Naive B cell (primary cell): ENCODE measurements at regions not wholly inside any gene's neighbourhood (a gene's known extent, or its start where the extent isn't known, plus 50 kb on each side); places are given as distances from the start of the nearest gene placed in this dataset.
A peak's percentile ranks its signal among the peaks of the same experiment; 100 is the strongest.

Source experiments
- ATAC-seq, 2 donors: fragments of 150-1000 bp; cut with Tn5 transposase; 2 replicates each; pipeline ENCODE4 v1.10.0; 2021; ENCODE audit warnings: low read depth in 2 of 2, mild to moderate bottlenecking in 2 of 2, moderate library complexity in 2 of 2
- DNase-seq: peaks from one replicate; pipeline ENCODE4 v3.0.0; 2022
- H3K27ac Mint-ChIP-seq, 6 donors: one replicate each; pipeline ENCODE4 v1.8.0; 2020 to 2022; ENCODE audit warnings: mild to moderate bottlenecking in 6 of 6, mixed read lengths in 6 of 6, moderate library complexity in 5 of 6, inconsistent platforms in 2 of 6
- H3K27me3 Mint-ChIP-seq, 3 donors: one replicate each; pipeline ENCODE4 v1.8.0; 2021 to 2022; ENCODE audit warnings: mixed read lengths in 3 of 3, mild to moderate bottlenecking in 1 of 3
- H3K36me3 Mint-ChIP-seq, 2 donors: one replicate each; pipeline ENCODE4 v1.8.0; 2020 to 2022; ENCODE audit warnings: mixed read lengths in 2 of 2, inconsistent platforms in 1 of 2, mild to moderate bottlenecking in 1 of 2
- H3K4me1 Mint-ChIP-seq, 3 donors: one replicate each; pipeline ENCODE4 v1.8.0; 2020 to 2022; ENCODE audit warnings: mixed read lengths in 3 of 3, inconsistent platforms in 1 of 3, mild to moderate bottlenecking in 1 of 3, moderate library complexity in 1 of 3
- H3K4me3 Mint-ChIP-seq, 8 donors: one replicate each; pipeline ENCODE4 v1.8.0; 2020 to 2022; ENCODE audit warnings: mild to moderate bottlenecking in 8 of 8, mixed read lengths in 8 of 8, moderate library complexity in 8 of 8, inconsistent platforms in 2 of 8
- H3K9me3 Mint-ChIP-seq, 7 donors: one replicate each; pipeline ENCODE4 v1.8.0; 2020 to 2022; ENCODE audit warnings: mixed read lengths in 7 of 7, mild to moderate bottlenecking in 5 of 7, inconsistent platforms in 2 of 7, moderate library complexity in 1 of 7

DNA sequence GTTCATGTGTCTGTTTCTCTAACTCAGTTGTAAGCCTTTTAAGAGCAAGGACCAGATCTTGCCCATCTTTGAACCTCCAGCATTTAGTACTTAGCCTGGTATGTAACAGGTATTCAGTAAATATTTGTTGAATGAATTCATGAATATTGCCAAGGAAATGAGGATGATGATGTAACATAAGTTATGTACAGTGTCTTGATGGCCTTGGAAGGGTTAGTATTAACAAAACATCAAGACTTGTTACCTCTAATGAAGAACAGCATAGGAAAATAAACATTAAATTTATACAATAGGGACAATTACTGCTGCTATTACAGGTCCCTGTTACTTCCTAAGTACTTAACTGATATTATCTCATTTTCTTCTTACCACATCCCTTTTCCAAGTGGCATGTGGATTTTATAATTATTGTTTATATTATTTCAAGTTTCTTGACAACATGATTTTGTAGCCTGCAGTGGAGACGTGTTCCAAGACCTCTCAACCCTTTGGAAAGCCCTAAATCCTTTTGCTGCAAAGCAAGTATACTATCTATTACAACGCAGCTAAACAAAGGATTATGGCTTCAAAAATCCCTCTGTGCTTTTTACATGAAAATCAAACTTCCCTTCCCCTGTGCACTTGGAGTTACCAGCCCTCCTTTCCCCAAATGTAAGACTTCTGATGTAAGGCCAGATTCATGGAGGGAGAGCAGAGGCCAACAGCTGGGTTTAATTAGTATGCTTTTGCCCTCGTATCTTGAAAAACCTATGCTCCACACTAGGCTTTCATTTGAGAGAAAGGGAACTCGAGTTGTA, 77.4 kb upstream of the SMIM36 start:
- peaks cover 0 to 5% (median 0%) of the 10 kb centered on the region in 3 donors for H3K27me3 Mint-ChIP-seq
- H3K4me3 Mint-ChIP-seq = no peak overlapping the region
- peaks cover 0 to 6% (median 3%) of the 10 kb centered on the region in 7 donors for H3K9me3 Mint-ChIP-seq
- H3K36me3 Mint-ChIP-seq = no peaks in the 10 kb centered on the region
- DNase-seq = no peak
- H3K27ac Mint-ChIP-seq = no peak overlapping the region
- H3K4me1 Mint-ChIP-seq = no peaks in the 10 kb centered on the region
- no peak for ATAC-seq

DNA sequence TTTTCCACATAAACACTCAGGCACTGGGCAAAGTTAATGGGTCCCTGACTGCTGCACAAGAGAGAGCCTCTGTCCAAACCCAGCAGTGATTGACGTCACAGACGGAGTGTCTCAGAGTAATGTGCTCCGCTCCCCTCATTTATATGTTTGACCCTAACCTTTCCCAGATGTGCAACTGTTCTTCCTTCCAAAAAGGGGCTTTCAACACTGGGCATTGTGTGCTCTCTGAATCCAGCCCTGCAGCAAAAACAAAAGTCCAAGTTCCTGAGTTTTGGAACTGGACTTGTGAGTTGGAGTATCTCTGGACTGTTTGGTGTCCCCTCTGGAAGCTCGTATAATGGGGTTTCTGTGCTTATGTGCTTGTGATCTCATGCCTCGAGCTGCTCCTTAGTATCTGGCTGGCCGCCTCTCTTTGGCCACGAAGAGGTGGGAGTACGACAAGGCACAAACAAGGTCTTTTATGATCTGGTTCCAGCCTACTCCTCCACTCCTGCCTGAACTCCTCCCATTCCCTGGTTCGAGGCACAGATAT, 76.4 kb upstream of the SMIM36 start:
- no peak for ATAC-seq
- no peaks in the 10 kb centered on the region for H3K4me1 Mint-ChIP-seq
- H3K27ac Mint-ChIP-seq = no peak overlapping the region
- no peak for DNase-seq
- peaks cover 0 to 6% (median 3%) of the 10 kb centered on the region in 7 donors for H3K9me3 Mint-ChIP-seq
- no peaks in the 10 kb centered on the region for H3K36me3 Mint-ChIP-seq
- H3K27me3 Mint-ChIP-seq = peaks cover 0 to 5% (median 0%) of the 10 kb centered on the region in 3 donors
- no peak overlapping the region for H3K4me3 Mint-ChIP-seq

GRCh38 chr17:55585629-55586028, 74.4 kb upstream of the SMIM36 start:
- Mint-ChIP-seq H3K36me3 (no peaks in the 10 kb centered on the region), H3K27me3 (peaks cover 0 to 5% (median 0%) of the 10 kb centered on the region in 3 donors), H3K4me3 (no peak overlapping the region), H3K9me3 (peaks cover 0 to 2% (median 0%) of the 10 kb centered on the region in 7 donors), H3K4me1 (no peaks in the 10 kb centered on the region), H3K27ac (no peak overlapping the region)
- DNase-seq (no peak), ATAC-seq (no peak)

GRCh38 chr17:55584861-55585260, 73.6 kb upstream of the SMIM36 start:
- no peaks in the 10 kb centered on the region for H3K36me3 Mint-ChIP-seq
- peak overlapping the region in 1 of 6 donors; percentile 3 for H3K27ac Mint-ChIP-seq
- H3K4me1 Mint-ChIP-seq = no peaks in the 10 kb centered on the region
- ATAC-seq (no peak), DNase-seq (no peak)
- peaks cover 0 to 5% (median 0%) of the 10 kb centered on the region in 3 donors for H3K27me3 Mint-ChIP-seq
- peaks cover 0 to 2% (median 0%) of the 10 kb centered on the region in 7 donors for H3K9me3 Mint-ChIP-seq
- no peak overlapping the region for H3K4me3 Mint-ChIP-seq

DNA sequence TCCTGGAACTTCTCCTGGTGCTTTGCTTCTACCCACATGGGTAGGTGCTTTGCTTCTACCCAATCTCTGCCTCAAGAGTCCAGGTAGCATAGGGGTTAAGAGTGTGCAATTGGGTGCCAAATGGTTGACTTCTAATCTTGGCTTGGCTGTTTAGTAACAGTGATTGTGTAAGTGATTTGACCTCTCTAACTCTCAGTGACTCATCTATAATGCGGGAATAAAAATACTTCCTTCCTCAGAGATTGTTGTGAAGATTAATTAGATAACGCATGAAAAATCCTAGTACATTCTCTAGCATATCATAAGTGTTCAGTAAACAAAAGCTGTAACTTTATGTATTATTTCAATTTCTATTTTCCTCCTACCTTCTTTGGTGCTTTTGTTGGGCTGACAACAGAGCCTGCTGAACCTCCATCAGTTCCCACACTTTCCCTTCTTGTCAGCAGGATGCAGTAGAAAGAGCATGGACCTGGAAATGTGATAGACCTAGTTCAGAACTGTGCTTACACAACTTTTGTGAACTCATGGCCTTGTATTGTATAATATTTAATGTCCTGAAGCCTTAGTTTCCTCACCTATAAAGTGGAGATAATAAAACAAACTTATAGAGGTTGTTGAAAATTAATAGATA, 72.9 kb upstream of the SMIM36 start:
- peaks cover 0 to 2% (median 0%) of the 10 kb centered on the region in 7 donors for H3K9me3 Mint-ChIP-seq
- peak overlapping the region in 1 of 6 donors; percentile 3 for H3K27ac Mint-ChIP-seq
- no peaks in the 10 kb centered on the region for H3K4me1 Mint-ChIP-seq
- H3K36me3 Mint-ChIP-seq = no peaks in the 10 kb centered on the region
- H3K27me3 Mint-ChIP-seq = peaks cover 0 to 5% (median 0%) of the 10 kb centered on the region in 3 donors
- no peak for ATAC-seq
- no peak overlapping the region for H3K4me3 Mint-ChIP-seq
- DNase-seq = no peak

GRCh38 chr17:55582897-55583296, 71.6 kb upstream of the SMIM36 start:
- H3K27ac Mint-ChIP-seq = no peak overlapping the region
- no peaks in the 10 kb centered on the region for H3K27me3 Mint-ChIP-seq
- H3K4me1 Mint-ChIP-seq = no peaks in the 10 kb centered on the region
- no peak for ATAC-seq
- H3K9me3 Mint-ChIP-seq = peaks cover 0 to 2% (median 0%) of the 10 kb centered on the region in 7 donors
- H3K4me3 Mint-ChIP-seq = no peak overlapping the region
- no peaks in the 10 kb centered on the region for H3K36me3 Mint-ChIP-seq
- no peak for DNase-seq

DNA sequence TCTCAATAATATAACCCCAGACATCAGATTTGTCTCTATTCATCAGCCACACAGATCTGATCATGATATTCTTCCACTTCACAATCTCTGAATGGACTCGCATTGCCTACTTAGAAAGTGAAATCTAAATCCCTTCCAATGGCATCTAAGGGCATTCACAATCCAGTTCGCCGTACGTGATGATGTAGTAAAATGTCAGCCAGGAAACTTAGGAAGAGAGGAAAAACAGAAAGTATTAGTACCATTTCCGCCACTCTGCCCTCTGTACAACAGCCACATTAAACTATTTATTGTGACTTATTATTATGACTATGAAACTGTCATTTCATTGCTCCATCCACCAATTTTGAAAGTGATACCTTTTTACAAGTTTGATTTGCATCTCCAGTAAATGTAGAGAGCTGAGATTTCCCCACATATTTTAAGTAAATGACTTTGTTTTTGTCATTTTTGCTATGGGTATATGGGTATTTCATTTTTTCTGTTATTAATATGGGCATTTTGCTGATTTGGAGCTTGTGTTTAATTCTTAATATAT, 69.4 kb upstream of the SMIM36 start:
- DNase-seq (no peak), ATAC-seq (no peak)
- Mint-ChIP-seq H3K27me3 (no peaks in the 10 kb centered on the region), H3K4me3 (no peak overlapping the region), H3K9me3 (peaks cover 0 to 2% (median 0%) of the 10 kb centered on the region in 7 donors), H3K4me1 (no peaks in the 10 kb centered on the region), H3K27ac (no peak overlapping the region), H3K36me3 (no peaks in the 10 kb centered on the region)

- ATAC-seq = peak; percentile 24 to 40
- peak overlapping the region in 1 of 8 donors; percentile 8 for H3K4me3 Mint-ChIP-seq
- no peak for DNase-seq
Observed at GRCh38 chr17:55577687-55578086, 66.4 kb upstream of the SMIM36 start.

DNA sequence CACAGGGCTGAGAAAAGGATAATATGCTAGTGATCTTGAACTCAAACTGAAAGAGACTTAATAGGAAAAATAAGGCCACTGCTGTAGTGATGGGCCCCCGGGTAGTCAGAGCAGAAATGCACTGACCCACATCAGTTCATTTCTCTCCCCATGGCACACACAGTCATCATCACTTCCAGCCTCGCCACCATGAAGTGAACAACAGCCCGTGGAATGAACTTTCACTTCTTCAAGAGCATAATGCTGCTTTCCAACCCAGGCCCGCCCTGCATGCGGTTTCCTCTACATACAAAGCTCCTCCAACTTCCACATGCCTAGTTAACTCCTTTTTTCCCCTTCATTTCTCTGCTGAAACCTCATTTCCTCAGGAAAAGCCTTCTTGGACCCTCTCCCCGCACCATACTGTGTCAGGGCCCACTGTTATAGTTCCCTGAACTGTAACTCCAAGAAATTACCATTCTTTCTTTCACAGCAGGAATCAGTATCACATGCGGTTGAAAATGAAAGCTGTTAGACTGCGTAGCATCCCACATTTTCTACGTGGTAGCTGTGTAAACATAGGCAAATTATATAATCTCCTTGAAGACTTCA, 65.8 kb upstream of the SMIM36 start:
- ATAC-seq (peak; percentile 73 to 83), DNase-seq (peak; percentile 21)
- H3K9me3 Mint-ChIP-seq = no peaks in the 10 kb centered on the region
- no peak overlapping the region for H3K27ac Mint-ChIP-seq
- H3K4me1 Mint-ChIP-seq = no peaks in the 10 kb centered on the region
- H3K27me3 Mint-ChIP-seq = peaks cover 0 to 7% (median 0%) of the 10 kb centered on the region in 3 donors
- no peak overlapping the region for H3K4me3 Mint-ChIP-seq
- no peaks in the 10 kb centered on the region for H3K36me3 Mint-ChIP-seq

More at GRCh38 chr17:55577687-55578086, 66.4 kb upstream of the SMIM36 start:
- Mint-ChIP-seq H3K36me3 (no peaks in the 10 kb centered on the region), H3K9me3 (no peaks in the 10 kb centered on the region), H3K27ac (no peak overlapping the region), H3K4me1 (no peaks in the 10 kb centered on the region), H3K27me3 (peaks cover 0 to 6% (median 0%) of the 10 kb centered on the region in 3 donors)

GRCh38 chr17:55576237-55576995, 65.2 kb upstream of the SMIM36 start:
- H3K36me3 Mint-ChIP-seq = no peaks in the 10 kb centered on the region
- H3K9me3 Mint-ChIP-seq = no peaks in the 10 kb centered on the region
- H3K4me3 Mint-ChIP-seq = no peak overlapping the region
- no peak overlapping the region for H3K27ac Mint-ChIP-seq
- DNase-seq = peak; percentile 14
- peak; percentile 69 to 73 for ATAC-seq
- peaks cover 0 to 7% (median 0%) of the 10 kb centered on the region in 3 donors for H3K27me3 Mint-ChIP-seq
- H3K4me1 Mint-ChIP-seq = no peaks in the 10 kb centered on the region

- Mint-ChIP-seq H3K4me1 (no peaks in the 10 kb centered on the region), H3K36me3 (no peaks in the 10 kb centered on the region), H3K27me3 (peaks cover 0 to 14% (median 9%) of the 10 kb centered on the region in 3 donors), H3K27ac (no peak overlapping the region), H3K4me3 (no peak overlapping the region), H3K9me3 (no peaks in the 10 kb centered on the region)
- DNase-seq (no peak), ATAC-seq (no peak)
Observed at GRCh38 chr17:55575058-55575636, 63.9 kb upstream of the SMIM36 start.

- Mint-ChIP-seq H3K9me3 (no peaks in the 10 kb centered on the region), H3K27ac (no peak overlapping the region), H3K27me3 (peaks cover 0 to 16% (median 9%) of the 10 kb centered on the region in 3 donors), H3K4me1 (no peaks in the 10 kb centered on the region), H3K4me3 (no peak overlapping the region), H3K36me3 (no peaks in the 10 kb centered on the region)
- no peak for DNase-seq
- ATAC-seq = no peak
Observed at GRCh38 chr17:55572599-55572998, 61.3 kb upstream of the SMIM36 start.
